ENCODE measurements at regions not wholly inside any gene's neighbourhood (a gene's known extent, or its start where the extent isn't known, plus 50 kb on each side); places are given as distances from the start of the nearest gene placed in this dataset.

- TF ChIP-seq POLR2AphosphoS5 (IDR thresholded peaks at IDR 0.05; ENCODE audit: low read depth, low read length): no peak
- no peak for TF ChIP-seq SPI1 (IDR thresholded peaks at IDR 0.05; ENCODE audit: low read depth, low read length)
- no peak for TF ChIP-seq PAX5 (IDR thresholded peaks at IDR 0.05; ENCODE audit: insufficient read depth, low read length, severe bottlenecking)
- TF ChIP-seq TAF1 (IDR thresholded peaks at IDR 0.05; ENCODE audit: low read depth, low read length): no peak
- no peak for TF ChIP-seq POLR2A (IDR thresholded peaks at IDR 0.05; ENCODE audit: low read depth, low read length)
- no peak for TF ChIP-seq POU2F2 (IDR thresholded peaks at IDR 0.05; ENCODE audit: low read depth, low read length)
- FAIRE-seq (no peak), DNase-seq (ENCODE audit: insufficient read length, low spot score) (no peak)
Measured at GRCh38 chr6:4470698-4471210, 305.4 kb upstream of the CDYL start.

DNA sequence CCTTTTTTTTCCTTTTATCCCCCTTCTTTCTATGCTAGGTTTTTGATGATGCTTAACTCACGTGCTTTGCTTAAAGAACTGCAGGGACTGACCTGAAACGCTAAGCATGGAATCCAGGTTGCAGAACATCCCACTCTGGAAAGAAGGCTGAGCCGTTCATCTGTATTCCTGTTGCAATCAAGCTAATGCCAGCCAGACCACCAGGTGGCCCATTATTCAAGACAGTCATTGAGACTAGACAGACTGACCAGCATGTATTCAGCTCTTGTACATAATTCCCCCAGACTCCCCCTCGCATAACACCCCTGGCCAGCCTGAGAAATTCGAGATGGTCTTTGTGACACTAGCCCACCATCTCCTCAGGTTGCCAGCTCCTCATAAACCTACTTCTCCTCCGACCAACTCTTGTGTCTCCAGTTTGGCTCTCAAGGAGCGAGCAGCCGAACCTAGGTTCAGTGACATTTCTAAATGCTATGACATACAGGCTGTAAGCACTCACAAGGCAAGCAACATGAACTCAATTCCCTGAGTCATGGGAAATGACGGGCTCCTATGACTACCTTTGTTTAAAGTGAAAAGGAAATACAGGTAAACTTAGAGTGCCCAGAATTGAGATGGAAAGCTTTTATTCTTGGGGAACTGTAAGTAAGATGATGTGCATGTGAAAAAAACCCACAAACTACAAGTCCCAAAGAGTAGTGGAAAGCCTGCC, 309.3 kb upstream of the CDYL start:
- FAIRE-seq (no peak), DNase-seq (ENCODE audit: insufficient read length, low spot score) (no peak)
- no peak for TF ChIP-seq TAF1 (IDR thresholded peaks at IDR 0.05; ENCODE audit: low read depth, low read length)
- no peak for TF ChIP-seq POU2F2 (IDR thresholded peaks at IDR 0.05; ENCODE audit: low read depth, low read length)
- TF ChIP-seq POLR2AphosphoS5 (IDR thresholded peaks at IDR 0.05; ENCODE audit: low read depth, low read length): no peak
- no peak for TF ChIP-seq PAX5 (IDR thresholded peaks at IDR 0.05; ENCODE audit: insufficient read depth, low read length, severe bottlenecking)
- TF ChIP-seq SPI1 (IDR thresholded peaks at IDR 0.05; ENCODE audit: low read depth, low read length): no peak
- no peak for TF ChIP-seq POLR2A (IDR thresholded peaks at IDR 0.05; ENCODE audit: low read depth, low read length)

DNA sequence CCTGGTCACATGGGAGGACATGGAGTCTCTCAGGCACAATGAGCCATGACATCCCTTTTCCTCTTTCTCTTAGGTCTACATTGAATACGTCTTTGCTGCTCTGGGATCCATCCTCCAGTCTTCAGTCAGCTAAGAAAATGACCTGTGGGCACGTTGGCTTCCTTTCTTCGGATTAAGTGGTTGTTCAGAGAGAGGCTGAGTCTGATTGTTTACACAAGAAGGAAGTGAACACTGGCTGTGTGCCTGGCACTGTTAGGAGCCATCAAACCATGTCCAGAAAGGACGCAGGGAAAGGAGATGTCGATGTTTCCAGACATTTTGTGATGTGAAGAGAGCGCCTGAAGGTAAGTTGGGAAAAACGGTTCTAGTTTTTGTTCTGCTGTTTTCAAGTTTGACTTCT, 309.9 kb upstream of the CDYL start:
- no peak for FAIRE-seq
- no peak for DNase-seq (ENCODE audit: insufficient read length, low spot score)
- no peak for TF ChIP-seq POLR2A (IDR thresholded peaks at IDR 0.05; ENCODE audit: low read depth, low read length)
- no peak for TF ChIP-seq POLR2AphosphoS5 (IDR thresholded peaks at IDR 0.05; ENCODE audit: low read depth, low read length)
- no peak for TF ChIP-seq SPI1 (IDR thresholded peaks at IDR 0.05; ENCODE audit: low read depth, low read length)
- no peak for TF ChIP-seq TAF1 (IDR thresholded peaks at IDR 0.05; ENCODE audit: low read depth, low read length)
- TF ChIP-seq POU2F2 (IDR thresholded peaks at IDR 0.05; ENCODE audit: low read depth, low read length): no peak
- no peak for TF ChIP-seq PAX5 (IDR thresholded peaks at IDR 0.05; ENCODE audit: insufficient read depth, low read length, severe bottlenecking)

GRCh38 chr6:4464638-4465037, 311.6 kb upstream of the CDYL start:
- TF ChIP-seq SPI1 (IDR thresholded peaks at IDR 0.05; ENCODE audit: low read depth, low read length): no peak
- no peak for TF ChIP-seq POU2F2 (IDR thresholded peaks at IDR 0.05; ENCODE audit: low read depth, low read length)
- no peak for TF ChIP-seq POLR2AphosphoS5 (IDR thresholded peaks at IDR 0.05; ENCODE audit: low read depth, low read length)
- TF ChIP-seq POLR2A (IDR thresholded peaks at IDR 0.05; ENCODE audit: low read depth, low read length): no peak
- no peak for TF ChIP-seq PAX5 (IDR thresholded peaks at IDR 0.05; ENCODE audit: insufficient read depth, low read length, severe bottlenecking)
- no peak for TF ChIP-seq TAF1 (IDR thresholded peaks at IDR 0.05; ENCODE audit: low read depth, low read length)
- FAIRE-seq: no peak
- DNase-seq (ENCODE audit: insufficient read length, low spot score): no peak

- FAIRE-seq: no peak
- TF ChIP-seq POLR2AphosphoS5 (IDR thresholded peaks at IDR 0.05; ENCODE audit: low read depth, low read length) (no peak), TAF1 (IDR thresholded peaks at IDR 0.05; ENCODE audit: low read depth, low read length) (no peak), SPI1 (IDR thresholded peaks at IDR 0.05; ENCODE audit: low read depth, low read length) (no peak), PAX5 (IDR thresholded peaks at IDR 0.05; ENCODE audit: insufficient read depth, low read length, severe bottlenecking) (no peak), POU2F2 (IDR thresholded peaks at IDR 0.05; ENCODE audit: low read depth, low read length) (no peak)
- DNase-seq (ENCODE audit: insufficient read length, low spot score): no peak
Measured at GRCh38 chr6:4463236-4463635, 313.0 kb upstream of the CDYL start.

DNA sequence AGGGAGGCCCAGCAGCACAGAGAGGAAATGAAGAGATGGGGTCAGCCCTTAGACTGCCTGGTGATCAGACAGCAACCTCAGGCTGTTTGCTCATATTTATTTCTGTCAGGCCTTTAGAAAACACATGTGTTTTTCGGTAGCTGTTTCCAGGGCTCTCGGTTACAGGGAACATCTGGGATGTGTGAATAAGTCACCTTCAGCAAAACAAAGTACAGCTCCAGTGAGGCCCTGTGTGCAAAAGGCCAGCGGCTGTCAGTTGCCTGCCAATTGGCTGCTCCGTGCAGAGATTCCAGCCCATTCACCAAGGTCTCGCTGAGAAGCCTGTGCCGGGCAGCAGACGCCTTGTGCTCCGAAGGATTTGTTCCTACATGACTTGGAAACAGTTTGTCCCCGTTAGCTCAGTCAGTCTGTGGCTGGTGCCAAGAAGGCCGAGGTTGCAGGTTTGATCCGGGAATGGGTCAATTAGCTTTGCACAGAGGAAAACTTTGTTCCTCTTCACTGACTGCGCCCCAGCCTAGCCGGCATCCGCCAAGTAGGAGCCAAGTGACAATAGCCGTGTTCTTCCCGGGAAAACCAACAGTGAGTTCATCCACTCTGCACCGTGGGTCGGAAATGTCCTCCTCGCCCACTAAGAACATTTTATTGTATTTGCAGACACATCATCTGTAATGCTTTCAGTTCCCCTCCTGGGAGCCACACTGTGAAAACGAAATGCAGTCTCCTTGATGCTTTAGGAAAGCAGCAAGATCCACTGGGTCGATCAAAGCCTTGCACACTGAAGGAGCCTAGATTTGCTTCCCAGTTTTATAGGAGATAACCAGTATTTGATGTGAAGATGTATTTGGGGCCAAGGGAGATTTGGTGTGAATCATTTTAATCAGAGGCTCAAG, 315.4 kb upstream of the CDYL start:
- TF ChIP-seq SPI1 (IDR thresholded peaks at IDR 0.05; ENCODE audit: low read depth, low read length) (peak; percentile 65), TAF1 (IDR thresholded peaks at IDR 0.05; ENCODE audit: low read depth, low read length) (no peak)
- DNase-seq (ENCODE audit: insufficient read length, low spot score) (no peak), FAIRE-seq (no peak)

DNA sequence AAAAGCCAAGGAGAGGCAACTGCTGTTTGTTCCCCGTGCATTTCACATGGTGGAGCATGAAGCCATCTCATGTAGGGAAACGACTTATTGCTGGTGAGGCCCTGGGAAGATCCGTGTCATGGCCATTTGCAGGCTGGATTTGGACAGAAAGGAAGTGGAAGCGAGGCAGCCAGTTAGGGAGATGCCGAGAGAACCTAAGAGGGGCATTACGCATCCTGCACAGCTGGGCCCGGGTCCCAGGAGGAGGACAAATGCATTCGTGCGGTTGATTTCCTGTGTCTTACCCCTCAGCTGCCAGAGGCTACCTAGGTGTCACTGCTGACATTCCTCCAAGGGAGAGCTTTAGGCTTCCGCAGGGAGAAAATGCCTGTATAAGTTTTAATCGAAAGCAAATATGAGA, 316.2 kb upstream of the CDYL start:
- no peak for FAIRE-seq
- no peak for DNase-seq (ENCODE audit: insufficient read length, low spot score)
- TF ChIP-seq SPI1 (IDR thresholded peaks at IDR 0.05; ENCODE audit: low read depth, low read length): no peak
- no peak for TF ChIP-seq POU2F2 (IDR thresholded peaks at IDR 0.05; ENCODE audit: low read depth, low read length)
- TF ChIP-seq TAF1 (IDR thresholded peaks at IDR 0.05; ENCODE audit: low read depth, low read length): no peak
- TF ChIP-seq PAX5 (IDR thresholded peaks at IDR 0.05; ENCODE audit: insufficient read depth, low read length, severe bottlenecking): no peak
- no peak for TF ChIP-seq POLR2AphosphoS5 (IDR thresholded peaks at IDR 0.05; ENCODE audit: low read depth, low read length)
- TF ChIP-seq POLR2A (IDR thresholded peaks at IDR 0.05; ENCODE audit: low read depth, low read length): no peak

DNA sequence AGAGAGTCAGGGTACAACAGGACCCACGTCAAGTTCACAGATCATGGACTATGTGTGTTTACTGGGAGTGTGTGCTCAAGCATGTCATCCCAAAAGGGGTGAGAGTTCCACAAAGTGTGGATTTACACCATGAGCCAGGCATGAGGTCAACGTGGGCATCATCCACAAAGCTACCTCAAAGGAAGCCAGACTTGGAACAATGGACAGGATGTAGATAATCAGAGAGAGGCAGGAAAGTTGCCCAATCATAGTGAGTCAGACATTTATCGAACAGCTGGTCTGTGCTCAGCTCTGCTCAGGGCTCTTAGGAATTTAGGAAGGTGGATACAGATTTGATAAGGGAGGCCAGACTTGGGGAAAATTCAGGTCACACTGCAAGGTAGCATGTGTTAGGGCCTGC, 317.2 kb upstream of the CDYL start:
- FAIRE-seq (no peak), DNase-seq (ENCODE audit: insufficient read length, low spot score) (no peak)
- TF ChIP-seq PAX5 (IDR thresholded peaks at IDR 0.05; ENCODE audit: insufficient read depth, low read length, severe bottlenecking) (no peak), POU2F2 (IDR thresholded peaks at IDR 0.05; ENCODE audit: low read depth, low read length) (no peak), POLR2A (IDR thresholded peaks at IDR 0.05; ENCODE audit: low read depth, low read length) (no peak), SPI1 (IDR thresholded peaks at IDR 0.05; ENCODE audit: low read depth, low read length) (no peak)

GRCh38 chr6:4451718-4452117, 316.3 kb upstream of the ECI2 start:
- TF ChIP-seq POLR2AphosphoS5 (IDR thresholded peaks at IDR 0.05; ENCODE audit: low read depth, low read length): no peak
- no peak for TF ChIP-seq POU2F2 (IDR thresholded peaks at IDR 0.05; ENCODE audit: low read depth, low read length)
- TF ChIP-seq POLR2A (IDR thresholded peaks at IDR 0.05; ENCODE audit: low read depth, low read length): no peak
- TF ChIP-seq SPI1 (IDR thresholded peaks at IDR 0.05; ENCODE audit: low read depth, low read length): no peak
- TF ChIP-seq TAF1 (IDR thresholded peaks at IDR 0.05; ENCODE audit: low read depth, low read length): no peak
- TF ChIP-seq PAX5 (IDR thresholded peaks at IDR 0.05; ENCODE audit: insufficient read depth, low read length, severe bottlenecking): no peak

More at GRCh38 chr6:4451718-4452117, 316.3 kb upstream of the ECI2 start:
- FAIRE-seq (no peak), DNase-seq (ENCODE audit: insufficient read length, low spot score) (no peak)

Measured in GM12891 (cell line).